HG03565 (cell line): ENCODE measurements at regions not wholly inside any gene's neighbourhood (a gene's known extent, or its start where the extent isn't known, plus 50 kb on each side); places are given as distances from the start of the nearest gene placed in this dataset.
"Not testable (repeated sequence)": the region's sequence is repeated elsewhere in the genome, so short reads cannot be mapped to it uniquely, and the experiment has no call there.

ENCODE experiments used
- ATAC-seq: cut with Tn5 transposase; IDR thresholded peaks from one replicate; pipeline ENCODE4 v1.9.1; 2021; ENCODE audit warnings: mild to moderate bottlenecking, moderate library complexity; ENCODE audit not compliant: unreplicated experiment

- no peak for ATAC-seq
Measured at GRCh38 chr5:34550247-34550646, 105.9 kb upstream of the RAI14 start.

GRCh38 chr5:34550964-34551363 is 105.2 kb upstream of the RAI14 start:
- ATAC-seq = no peak

- no peak for ATAC-seq
Measured at GRCh38 chr5:34551911-34552433, 104.2 kb upstream of the RAI14 start.

GRCh38 chr5:34552686-34553085 is 103.4 kb upstream of the RAI14 start:
- ATAC-seq = no peak

- no peak for ATAC-seq
Measured at GRCh38 chr5:34553581-34553980, 102.5 kb upstream of the RAI14 start.

- ATAC-seq = no peak
Measured at GRCh38 chr5:34554641-34555040, 101.5 kb upstream of the RAI14 start.

GRCh38 chr5:34555699-34556508 is 100.2 kb upstream of the RAI14 start:
- no peak for ATAC-seq

GRCh38 chr5:34556509-34556782 is 99.7 kb upstream of the RAI14 start:
- no peak for ATAC-seq

GRCh38 chr5:34561581-34561980 is 94.5 kb upstream of the RAI14 start:
- not testable (repeated sequence) for ATAC-seq

GRCh38 chr5:34562791-34563190 is 93.3 kb upstream of the RAI14 start:
- ATAC-seq = no peak

GRCh38 chr5:34563269-34563668 is 92.9 kb upstream of the RAI14 start:
- ATAC-seq = no peak

GRCh38 chr5:34563931-34564709 is 92.0 kb upstream of the RAI14 start:
- ATAC-seq = no peak

- ATAC-seq = no peak
Measured at GRCh38 chr5:34564710-34565235, 91.4 kb upstream of the RAI14 start.

GRCh38 chr5:34570143-34570542 is 86.0 kb upstream of the RAI14 start:
- ATAC-seq = no peak

GRCh38 chr5:34570721-34571676 is 85.1 kb upstream of the RAI14 start:
- ATAC-seq = no peak

GRCh38 chr5:34571677-34572041 is 84.5 kb upstream of the RAI14 start:
- no peak for ATAC-seq

GRCh38 chr5:34574936-34575467 is 81.1 kb upstream of the RAI14 start:
- no peak for ATAC-seq

GRCh38 chr5:34576891-34577666 is 79.0 kb upstream of the RAI14 start:
- ATAC-seq = no peak

- no peak for ATAC-seq
Measured at GRCh38 chr5:34578962-34579361, 77.2 kb upstream of the RAI14 start.

- ATAC-seq = no peak
Measured at GRCh38 chr5:34580983-34581382, 75.1 kb upstream of the RAI14 start.
